ENCODE measurements at regions not wholly inside any gene's neighbourhood (a gene's known extent, or its start where the extent isn't known, plus 50 kb on each side); places are given as distances from the start of the nearest gene placed in this dataset.

DNA sequence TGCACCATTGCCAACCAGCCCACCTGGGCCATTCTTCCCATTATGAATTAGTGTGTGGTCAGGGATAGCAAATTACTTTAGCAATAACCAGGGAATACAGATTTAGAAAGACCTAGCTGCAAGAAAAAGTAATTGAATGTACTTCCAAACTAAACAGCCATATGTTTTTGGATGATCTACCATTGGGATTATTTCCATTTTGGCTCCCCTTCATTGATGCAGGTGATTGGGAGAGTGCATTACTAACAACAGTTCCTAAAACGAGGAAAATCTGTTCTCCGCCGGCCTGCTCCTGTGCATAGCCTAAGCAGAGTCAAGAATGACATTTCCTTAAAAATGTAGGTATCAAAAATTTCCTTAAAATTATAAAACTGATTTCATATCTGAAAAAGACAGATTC, 58.5 kb downstream of the MAIP1 start:
- no peak for DNase-seq (ENCODE audit: low read depth, low spot score)

GRCh38 chr2:200021449-200022114, 66.2 kb downstream of the MAIP1 start:
- no peak for DNase-seq (ENCODE audit: low read depth, low spot score)

- DNase-seq (ENCODE audit: low read depth, low spot score), result no peak
Measured at GRCh38 chr2:200022511-200022910, 67.1 kb downstream of the MAIP1 start.

DNA sequence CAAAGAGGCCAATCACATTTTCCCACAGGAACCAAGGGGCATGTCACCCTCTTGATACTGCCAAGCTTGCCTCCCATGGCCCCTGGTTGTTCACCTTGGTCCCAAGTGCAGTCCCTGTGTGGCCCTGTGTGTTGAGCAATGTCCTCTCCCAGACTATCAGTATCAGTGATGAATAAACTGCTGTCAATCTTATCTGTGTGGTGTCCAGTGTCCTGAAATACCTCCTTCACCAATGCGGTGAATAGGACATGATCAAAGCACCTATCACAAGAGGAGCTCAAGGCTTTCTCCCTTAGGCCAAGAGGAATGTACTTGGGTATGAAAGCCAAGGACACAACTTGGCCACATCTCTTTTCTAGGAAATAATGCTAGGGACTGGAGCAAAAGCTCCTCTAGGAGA, 68.2 kb downstream of the MAIP1 start:
- DNase-seq (ENCODE audit: low read depth, low spot score), result no peak

GRCh38 chr2:200025717-200026116, 70.3 kb downstream of the MAIP1 start:
- no peak for DNase-seq (ENCODE audit: low read depth, low spot score)

GRCh38 chr2:200026332-200027230, 71.2 kb downstream of the MAIP1 start:
- no peak for DNase-seq (ENCODE audit: low read depth, low spot score)

DNA sequence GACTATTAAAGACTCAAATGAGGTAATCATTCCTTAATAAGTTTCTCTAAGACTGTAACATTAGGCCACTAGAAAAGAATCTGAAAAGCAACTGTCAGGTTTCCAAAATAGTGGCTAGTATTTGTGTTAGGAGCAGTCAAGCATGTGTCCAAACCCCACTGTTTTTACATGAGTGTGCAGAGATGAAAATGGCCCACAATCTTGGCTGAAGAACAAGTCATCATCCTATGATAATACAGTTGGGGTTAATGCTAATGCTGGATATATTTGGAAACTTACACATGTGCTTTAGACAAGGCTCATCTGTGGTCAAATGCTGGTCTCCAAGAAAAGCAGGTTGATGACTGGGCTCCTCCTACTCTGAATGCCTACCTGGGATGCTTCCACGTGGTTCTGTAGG, 73.6 kb downstream of the MAIP1 start:
- no peak for DNase-seq (ENCODE audit: low read depth, low spot score)

- no peak for DNase-seq (ENCODE audit: low read depth, low spot score)
Measured at GRCh38 chr2:200032895-200033294, 77.5 kb downstream of the MAIP1 start.

GRCh38 chr2:200033929-200034328, 78.5 kb downstream of the MAIP1 start:
- no peak for DNase-seq (ENCODE audit: low read depth, low spot score)

- DNase-seq (ENCODE audit: low read depth, low spot score), result no peak
Measured at GRCh38 chr2:200034816-200035215, 79.4 kb downstream of the MAIP1 start.

DNA sequence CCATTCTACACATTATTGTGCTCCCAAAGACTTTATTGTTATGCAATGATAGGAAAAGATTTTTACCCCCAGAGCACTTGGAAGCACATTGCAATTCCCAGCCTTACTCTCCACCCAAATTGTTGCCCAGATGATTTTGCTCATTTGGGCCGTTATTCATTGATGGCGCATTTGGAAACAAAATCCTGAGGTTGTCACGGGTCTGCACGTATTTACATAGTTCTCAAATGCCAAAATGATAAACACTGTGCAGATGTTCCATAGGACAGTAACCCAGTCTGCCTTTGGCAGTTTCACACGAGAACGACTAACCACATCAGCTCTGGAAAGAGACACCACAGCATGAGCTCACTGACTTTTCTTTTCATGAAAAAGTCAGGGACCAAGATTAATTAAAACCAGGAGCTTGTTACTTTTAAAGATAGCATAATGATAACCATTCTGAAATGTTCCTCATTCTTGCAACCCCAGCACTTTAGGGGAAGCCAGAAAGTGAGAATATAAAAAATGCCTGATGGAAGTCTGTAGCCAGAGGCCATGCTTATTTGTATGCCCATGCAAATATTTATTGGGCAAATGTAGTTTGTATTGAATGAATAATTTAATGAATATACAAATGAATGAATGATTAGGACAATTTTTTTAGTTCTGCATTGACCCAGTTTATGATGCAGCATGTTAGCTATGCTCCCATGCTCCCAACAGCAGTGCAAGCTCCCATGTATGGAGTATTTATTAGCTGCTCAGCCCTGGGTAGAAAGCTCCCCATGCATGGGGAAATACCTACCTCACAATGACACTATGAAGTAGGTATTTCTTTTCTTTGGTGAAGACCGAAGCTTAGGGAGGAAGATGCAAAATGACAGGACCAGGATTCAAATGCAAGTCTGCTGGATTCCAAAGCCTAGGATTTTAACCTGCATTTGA, 84.6 kb downstream of the MAIP1 start:
- DNase-seq (ENCODE audit: low read depth, low spot score), result peak; percentile 41

- no peak for DNase-seq (ENCODE audit: low read depth, low spot score)
Measured at GRCh38 chr2:200040831-200041230, 85.4 kb downstream of the MAIP1 start.

DNA sequence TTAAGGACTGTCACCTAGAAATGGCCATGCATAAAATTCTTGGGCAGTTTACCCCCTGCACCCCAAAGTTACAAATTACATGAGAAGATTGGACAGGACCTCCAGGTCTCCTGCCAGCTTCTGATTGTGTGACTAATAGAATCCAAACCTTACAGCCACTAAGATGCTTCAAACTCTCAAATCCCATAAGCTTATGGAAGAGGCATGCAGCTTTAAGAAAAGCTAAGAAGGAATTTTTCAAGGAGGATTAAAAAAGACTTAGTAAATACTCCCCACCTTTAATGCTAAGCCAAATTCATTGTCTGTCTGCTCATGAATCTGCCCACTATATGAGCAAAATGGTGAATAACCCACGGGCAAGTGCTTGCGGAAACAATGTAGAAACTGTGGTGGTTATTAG, 86.3 kb downstream of the MAIP1 start:
- no peak for DNase-seq (ENCODE audit: low read depth, low spot score)

GRCh38 chr2:200042102-200042735, 86.8 kb downstream of the MAIP1 start:
- DNase-seq (ENCODE audit: low read depth, low spot score), result no peak

- no peak for DNase-seq (ENCODE audit: low read depth, low spot score)
Measured at GRCh38 chr2:200042944-200043343, 87.6 kb downstream of the MAIP1 start.

DNA sequence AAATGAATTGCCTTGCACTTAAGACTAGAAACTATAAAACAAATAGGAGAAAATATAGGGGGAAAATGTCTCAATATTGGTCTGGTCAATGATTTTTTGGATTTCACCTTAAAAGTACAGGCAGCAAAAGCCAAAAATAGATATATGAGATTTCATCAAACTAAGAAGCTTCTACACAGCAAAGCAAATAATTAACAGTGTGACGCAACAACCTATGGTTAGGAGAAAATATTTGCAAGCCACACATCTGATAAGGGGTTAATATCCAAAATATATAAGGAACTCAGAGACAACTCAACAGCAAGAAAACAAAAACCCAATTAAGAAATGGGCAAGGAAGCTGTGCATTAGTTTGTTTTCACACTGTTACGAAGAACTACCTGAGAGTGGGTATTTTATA, 89.1 kb downstream of the MAIP1 start:
- DNase-seq (ENCODE audit: low read depth, low spot score), result no peak

DNA sequence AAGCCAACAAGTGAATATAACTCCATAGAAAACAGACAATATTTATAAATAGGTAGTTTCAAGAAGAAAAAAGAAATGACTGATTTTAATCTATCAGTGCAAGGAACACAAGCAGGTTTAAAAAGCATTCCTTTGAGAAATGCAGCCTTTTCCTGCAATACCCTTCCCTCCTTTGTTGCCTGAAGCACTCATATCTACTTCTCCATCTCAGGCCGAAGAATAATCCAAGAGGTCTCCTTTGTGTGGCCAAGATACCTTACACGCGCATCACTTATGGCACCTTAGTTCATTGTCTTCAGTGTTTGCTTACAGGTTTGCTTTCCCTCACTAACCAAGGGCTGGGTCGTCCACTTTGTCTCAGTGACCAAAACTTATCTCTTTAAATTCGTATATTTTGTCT, 93.0 kb downstream of the MAIP1 start:
- DNase-seq (ENCODE audit: low read depth, low spot score), result no peak

DNA sequence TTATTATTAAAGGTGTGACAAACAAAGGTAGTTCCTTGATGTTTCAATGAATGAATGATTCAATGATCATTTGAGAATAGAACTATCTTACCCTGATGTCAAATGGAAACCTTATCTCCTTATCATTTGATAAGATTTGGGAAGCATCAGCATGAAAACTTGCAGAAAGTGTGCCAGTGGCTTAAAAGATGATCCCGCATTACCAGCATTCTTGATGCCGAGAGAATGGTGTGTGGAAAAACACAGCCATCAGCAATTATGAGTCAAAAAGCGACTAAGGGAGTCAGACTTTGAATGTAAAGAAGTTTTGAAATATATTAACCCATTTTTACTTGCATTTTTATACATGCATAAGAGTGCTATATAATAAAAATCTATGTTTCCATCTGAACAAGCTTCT, 93.7 kb downstream of the MAIP1 start:
- no peak for DNase-seq (ENCODE audit: low read depth, low spot score)

DNA sequence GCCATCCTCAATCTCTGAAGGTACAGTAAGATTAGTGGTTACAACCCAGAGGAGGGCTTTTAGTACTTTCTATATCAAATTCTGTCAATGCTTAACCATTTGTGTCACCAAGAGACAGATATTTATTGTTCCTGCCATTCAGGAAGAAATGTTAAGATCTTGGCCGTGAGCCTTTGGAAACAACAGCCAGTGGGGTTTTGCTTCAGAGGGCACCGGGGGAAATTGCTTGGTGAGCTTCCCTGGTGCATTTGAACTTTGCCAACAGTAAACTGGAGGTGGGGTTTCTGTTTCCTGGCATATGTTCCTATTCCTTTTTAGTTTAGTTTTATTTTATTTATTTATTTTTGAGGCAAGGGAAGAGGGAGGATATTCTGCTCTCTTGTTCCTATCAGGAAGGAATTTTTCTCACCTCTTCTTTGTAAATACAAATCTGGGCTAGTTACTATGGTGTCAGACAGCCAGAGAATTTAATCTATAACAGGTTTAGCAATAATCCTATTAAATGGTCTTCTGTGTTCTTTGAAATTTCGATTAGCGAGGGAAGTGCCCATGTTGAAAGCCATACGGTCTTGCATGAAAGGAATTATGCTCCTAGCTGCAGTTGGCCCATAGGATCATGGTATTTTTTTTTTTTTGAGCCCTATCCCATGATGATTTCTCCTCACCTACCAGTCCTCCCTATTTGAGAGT, 95.7 kb downstream of the MAIP1 start:
- no peak for DNase-seq (ENCODE audit: low read depth, low spot score)

DNA sequence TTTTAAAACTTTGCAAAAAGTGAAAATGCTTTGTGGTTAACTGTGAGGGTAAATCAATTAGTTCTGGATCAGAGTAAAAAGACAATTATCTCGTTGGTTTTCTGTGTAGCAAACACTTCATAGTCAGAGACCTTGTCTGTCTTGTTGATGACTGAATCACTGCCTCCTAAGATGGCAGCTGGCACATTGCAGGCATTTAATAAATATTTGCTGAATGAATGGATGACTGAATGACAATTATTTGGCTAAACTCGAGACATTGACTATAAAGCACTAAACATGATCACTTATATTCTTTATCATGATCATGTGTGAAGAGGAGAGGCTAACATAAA, 96.2 kb downstream of the MAIP1 start:
- no peak for DNase-seq (ENCODE audit: low read depth, low spot score)

GRCh38 chr2:200052627-200053026, 97.2 kb downstream of the MAIP1 start:
- no peak for DNase-seq (ENCODE audit: low read depth, low spot score)

All from smooth muscle cell of the brain vasculature (primary cell).